Lower leg skin (tissue), 3 donors: ENCODE measurements at regions not wholly inside any gene's neighbourhood (a gene's known extent, or its start where the extent isn't known, plus 50 kb on each side); places are given as distances from the start of the nearest gene placed in this dataset.

Experiments used
- POLR2A ChIP-seq, 2 donors: fragments of 450-650 bp; IDR thresholded peaks; one replicate each; pipeline ENCODE4 v1.6.1; 2016 to 2017; ENCODE audit warnings: antibody characterized with exemption in 2 of 2, mild to moderate bottlenecking in 1 of 2, moderate library complexity in 1 of 2
- TF ChIP-seq, protein P1 (sequence below), 3 donors: fragments of 450-650 bp; IDR thresholded peaks; one replicate each; pipeline ENCODE4 v1.5.1; 2016; ENCODE audit warnings: antibody characterized with exemption in 3 of 3, mild to moderate bottlenecking in 3 of 3, moderate library complexity in 2 of 3

DNA sequence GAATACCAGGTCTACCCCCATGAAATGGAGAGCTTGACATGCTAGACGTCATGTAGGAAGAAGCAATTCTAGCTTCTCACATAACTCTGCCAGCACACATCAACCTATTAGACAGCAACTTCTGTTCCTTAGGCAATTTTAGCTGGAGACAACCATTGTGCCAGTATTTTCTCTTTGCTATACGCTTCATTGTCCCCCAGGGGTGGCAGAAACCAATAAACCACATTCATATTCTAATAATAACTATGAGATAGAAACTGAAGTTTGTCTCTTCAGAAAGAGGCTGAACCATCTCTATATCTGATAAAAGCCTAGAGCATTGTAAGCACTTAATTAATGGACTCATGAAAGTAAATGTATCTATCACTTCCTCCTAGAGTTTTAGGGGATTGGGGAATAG, 278.6 kb downstream of the FOXG1 start:
- TF ChIP-seq POLR2A (IDR thresholded peaks at IDR 0.05), result no peak
- TF ChIP-seq, protein P1, sequence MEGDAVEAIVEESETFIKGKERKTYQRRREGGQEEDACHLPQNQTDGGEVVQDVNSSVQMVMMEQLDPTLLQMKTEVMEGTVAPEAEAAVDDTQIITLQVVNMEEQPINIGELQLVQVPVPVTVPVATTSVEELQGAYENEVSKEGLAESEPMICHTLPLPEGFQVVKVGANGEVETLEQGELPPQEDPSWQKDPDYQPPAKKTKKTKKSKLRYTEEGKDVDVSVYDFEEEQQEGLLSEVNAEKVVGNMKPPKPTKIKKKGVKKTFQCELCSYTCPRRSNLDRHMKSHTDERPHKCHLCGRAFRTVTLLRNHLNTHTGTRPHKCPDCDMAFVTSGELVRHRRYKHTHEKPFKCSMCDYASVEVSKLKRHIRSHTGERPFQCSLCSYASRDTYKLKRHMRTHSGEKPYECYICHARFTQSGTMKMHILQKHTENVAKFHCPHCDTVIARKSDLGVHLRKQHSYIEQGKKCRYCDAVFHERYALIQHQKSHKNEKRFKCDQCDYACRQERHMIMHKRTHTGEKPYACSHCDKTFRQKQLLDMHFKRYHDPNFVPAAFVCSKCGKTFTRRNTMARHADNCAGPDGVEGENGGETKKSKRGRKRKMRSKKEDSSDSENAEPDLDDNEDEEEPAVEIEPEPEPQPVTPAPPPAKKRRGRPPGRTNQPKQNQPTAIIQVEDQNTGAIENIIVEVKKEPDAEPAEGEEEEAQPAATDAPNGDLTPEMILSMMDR (IDR thresholded peaks at IDR 0.05), result no peak
